ENCODE measurements at regions not wholly inside any gene's neighbourhood (a gene's known extent, or its start where the extent isn't known, plus 50 kb on each side); places are given as distances from the start of the nearest gene placed in this dataset.

GRCh38 chr2:16162491-16163040 is 222.2 kb downstream of the MYCN start:
- DNase-seq, result no peak

- DNase-seq, result no peak
Observed at GRCh38 chr2:16161768-16162490, 221.6 kb downstream of the MYCN start.

- DNase-seq, result no peak
Observed at GRCh38 chr2:16161085-16161565, 220.8 kb downstream of the MYCN start.

GRCh38 chr2:16160281-16161084 is 220.1 kb downstream of the MYCN start:
- DNase-seq, result no peak

GRCh38 chr2:16156411-16156810 is 216.1 kb downstream of the MYCN start:
- no peak for DNase-seq

GRCh38 chr2:16155766-16156165 is 215.4 kb downstream of the MYCN start:
- no peak for DNase-seq

- DNase-seq, result peak in 1 of 3 experiments; percentile 38
Observed at GRCh38 chr2:16155366-16155765, 215.0 kb downstream of the MYCN start.

GRCh38 chr2:16154501-16155280 is 214.3 kb downstream of the MYCN start:
- no peak for DNase-seq

GRCh38 chr2:16154061-16154460 is 213.7 kb downstream of the MYCN start:
- no peak for DNase-seq

- DNase-seq, result no peak
Observed at GRCh38 chr2:16153754-16154035, 213.3 kb downstream of the MYCN start.

GRCh38 chr2:16152928-16153753 is 212.8 kb downstream of the MYCN start:
- DNase-seq, result no peak

GRCh38 chr2:16152071-16152927 is 211.9 kb downstream of the MYCN start:
- no peak for DNase-seq

GRCh38 chr2:16151651-16152050 is 211.3 kb downstream of the MYCN start:
- no peak for DNase-seq

GRCh38 chr2:16151281-16151570 is 210.9 kb downstream of the MYCN start:
- DNase-seq, result no peak

- no peak for DNase-seq
Observed at GRCh38 chr2:16150456-16151280, 210.3 kb downstream of the MYCN start.

- no peak for DNase-seq
Observed at GRCh38 chr2:16149349-16150243, 209.2 kb downstream of the MYCN start.

- no peak for DNase-seq
Observed at GRCh38 chr2:16148632-16149348, 208.4 kb downstream of the MYCN start.

GRCh38 chr2:16142383-16143361 is 202.3 kb downstream of the MYCN start:
- no peak for DNase-seq

Measured in NCI-H1417 (cell line).